Psoas muscle (tissue), 7 donors: ENCODE measurements at regions not wholly inside any gene's neighbourhood (a gene's known extent, or its start where the extent isn't known, plus 50 kb on each side); places are given as distances from the start of the nearest gene placed in this dataset.

ENCODE experiments used
- ATAC-seq, 4 donors: fragments of 200-7000 bp; cut with Tn5 transposase; one replicate each; pipeline ENCODE4 v1.9.1; 2020; ENCODE audit warnings: moderate library complexity in 3 of 4, mild to moderate bottlenecking in 2 of 4
- DNase-seq, 2 donors: peaks; one replicate each; pipeline ENCODE4 v3.0.0-alpha.2; 2020
- H3K27ac ChIP-seq: fragments of 200-600 bp; one replicate; pipeline ENCODE4 v1.8.0; 2022
- H3K27me3 ChIP-seq, 3 donors: fragments of 200-600 bp in 1 of 3; one replicate each; pipeline versions ENCODE4 v1.6.1 to v1.8.0; 2013 to 2022; ENCODE audit warnings: low read length in 2 of 3, mild to moderate bottlenecking in 2 of 3, moderate library complexity in 1 of 3; ENCODE audit not compliant: insufficient read depth in 3 of 3
- H3K36me3 ChIP-seq, 2 donors: fragments of 200-600 bp in 1 of 2; one replicate each; pipeline versions ENCODE4 v1.6.1 to v1.8.0; 2013 to 2022; ENCODE audit warnings: low read depth in 1 of 2, mild to moderate bottlenecking in 1 of 2, moderate library complexity in 1 of 2; ENCODE audit not compliant: insufficient read depth in 1 of 2
- H3K4me1 ChIP-seq: fragments of 200-600 bp; one replicate; pipeline ENCODE4 v1.8.0; 2022
- H3K4me3 ChIP-seq: fragments of 200-600 bp; one replicate; pipeline ENCODE4 v1.8.0; 2022; ENCODE audit warnings: mild to moderate bottlenecking
- H3K9me3 ChIP-seq: fragments of 200-600 bp; one replicate; pipeline ENCODE4 v1.8.0; 2022
- WGBS, 3 donors: extraction: QIAGEN DNeasy Blood & Tissue Kit; methylation state at CpG; one replicate each; pipeline versions ENCODE4 v1.1.6 to v1.1.7; 2013; 5-methylcytosine and 5-hydroxymethylcytosine counted together
- intact Hi-C, 2 donors: fragments of 100-400 bp; cut with DNase I; formaldehyde crosslinking; loops; one replicate each; pipeline versions ENCODE4 v1.11.0 to v1.14.2; 2022
- TF ChIP-seq, protein P1 (sequence below): fragments of 200-600 bp; IDR thresholded peaks from one replicate; pipeline ENCODE4 v1.8.0; 2022; ENCODE audit warnings: antibody characterized with exemption
- donor health status: healthy with polysubstance abuse.
- donor health status: DM: no; HTN: no; CAD: no; lungs with moderate emphysema.
- donor health status: Bipolar disorder and iron deficiency.
- donor health status: healthy.
- donor health status: DM: yes; HTN: yes; CAD: no.
- donor health status: DM: no; HTN: no; CAD: no.
- donor health status: DM: yes; HTN: yes; CAD: no.

- TF ChIP-seq, protein P1, sequence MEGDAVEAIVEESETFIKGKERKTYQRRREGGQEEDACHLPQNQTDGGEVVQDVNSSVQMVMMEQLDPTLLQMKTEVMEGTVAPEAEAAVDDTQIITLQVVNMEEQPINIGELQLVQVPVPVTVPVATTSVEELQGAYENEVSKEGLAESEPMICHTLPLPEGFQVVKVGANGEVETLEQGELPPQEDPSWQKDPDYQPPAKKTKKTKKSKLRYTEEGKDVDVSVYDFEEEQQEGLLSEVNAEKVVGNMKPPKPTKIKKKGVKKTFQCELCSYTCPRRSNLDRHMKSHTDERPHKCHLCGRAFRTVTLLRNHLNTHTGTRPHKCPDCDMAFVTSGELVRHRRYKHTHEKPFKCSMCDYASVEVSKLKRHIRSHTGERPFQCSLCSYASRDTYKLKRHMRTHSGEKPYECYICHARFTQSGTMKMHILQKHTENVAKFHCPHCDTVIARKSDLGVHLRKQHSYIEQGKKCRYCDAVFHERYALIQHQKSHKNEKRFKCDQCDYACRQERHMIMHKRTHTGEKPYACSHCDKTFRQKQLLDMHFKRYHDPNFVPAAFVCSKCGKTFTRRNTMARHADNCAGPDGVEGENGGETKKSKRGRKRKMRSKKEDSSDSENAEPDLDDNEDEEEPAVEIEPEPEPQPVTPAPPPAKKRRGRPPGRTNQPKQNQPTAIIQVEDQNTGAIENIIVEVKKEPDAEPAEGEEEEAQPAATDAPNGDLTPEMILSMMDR: no peak
- no peak for ATAC-seq
- no peak for DNase-seq
- Histone ChIP-seq H3K4me3 (no peak overlapping the region), H3K27ac (no peak overlapping the region), H3K9me3 (no peaks in the 10 kb centered on the region), H3K27me3 (peaks cover 0 to 2% (median 0%) of the 10 kb centered on the region in 3 donors), H3K36me3 (no peaks in the 10 kb centered on the region), H3K4me1 (no peaks in the 10 kb centered on the region)
- intact Hi-C loops: no loop called here
- 69 to 73% (median 72%) methylated on average over 5 of the region's 5 CpGs for WGBS, 3 donors
These were observed 176.1 kb downstream of the DAD1 start for GRCh38 chr14:22412926-22413411.

DNA sequence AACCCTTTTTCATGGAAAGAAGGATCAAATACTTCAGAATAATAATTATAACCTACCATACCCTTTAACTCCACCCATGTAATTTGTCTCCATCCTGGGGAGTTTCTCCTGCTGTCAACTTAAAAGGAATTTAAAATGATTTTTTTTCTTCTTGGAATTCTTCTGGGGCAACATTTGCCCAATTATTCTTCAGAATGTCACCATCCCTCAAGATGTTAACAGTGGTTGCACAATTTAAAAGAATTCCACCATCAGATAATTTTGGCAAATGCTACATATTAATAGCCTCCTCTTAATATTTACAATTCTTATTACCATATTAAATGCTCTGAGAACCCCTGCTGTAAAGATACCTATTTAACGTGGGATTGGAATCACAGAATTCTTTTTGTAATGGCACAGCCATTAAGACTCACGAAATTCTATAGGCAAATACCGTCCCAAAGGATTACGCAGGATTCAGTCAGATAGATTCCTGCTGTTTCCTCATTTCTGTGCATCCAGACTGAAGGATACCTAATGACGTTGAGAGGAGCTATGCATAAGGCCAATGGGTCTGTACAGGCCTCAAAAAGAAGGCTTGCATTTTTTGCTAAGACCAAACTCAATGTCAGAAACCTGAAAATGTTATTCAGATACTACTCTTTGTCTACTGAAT is 177.5 kb downstream of the DAD1 start:
- intact Hi-C loops: no loop called here
- Histone ChIP-seq H3K4me3 (no peak overlapping the region), H3K4me1 (no peaks in the 10 kb centered on the region), H3K27me3 (no peaks in the 10 kb centered on the region), H3K27ac (no peak overlapping the region), H3K9me3 (no peaks in the 10 kb centered on the region), H3K36me3 (no peaks in the 10 kb centered on the region)
- DNase-seq (no peak), ATAC-seq (no peak)
- TF ChIP-seq, protein P1: no peak
- 87 to 88% (median 88%) methylated on average over 5 of the region's 5 CpGs for WGBS, 3 donors

- peaks cover 0 to 4% (median 0%) of the 10 kb centered on the region in 3 donors for H3K27me3 ChIP-seq
- DNase-seq: no peak
- H3K9me3 ChIP-seq: no peaks in the 10 kb centered on the region
- TF ChIP-seq, protein P1: no peak
- intact Hi-C loops: no loop called here
- H3K4me3 ChIP-seq: no peak overlapping the region
- ATAC-seq: no peak
- no peak overlapping the region for H3K27ac ChIP-seq
- no peaks in the 10 kb centered on the region for H3K36me3 ChIP-seq
- no peaks in the 10 kb centered on the region for H3K4me1 ChIP-seq
These were observed 178.5 kb downstream of the DAD1 start for GRCh38 chr14:22410497-22410896.

DNA sequence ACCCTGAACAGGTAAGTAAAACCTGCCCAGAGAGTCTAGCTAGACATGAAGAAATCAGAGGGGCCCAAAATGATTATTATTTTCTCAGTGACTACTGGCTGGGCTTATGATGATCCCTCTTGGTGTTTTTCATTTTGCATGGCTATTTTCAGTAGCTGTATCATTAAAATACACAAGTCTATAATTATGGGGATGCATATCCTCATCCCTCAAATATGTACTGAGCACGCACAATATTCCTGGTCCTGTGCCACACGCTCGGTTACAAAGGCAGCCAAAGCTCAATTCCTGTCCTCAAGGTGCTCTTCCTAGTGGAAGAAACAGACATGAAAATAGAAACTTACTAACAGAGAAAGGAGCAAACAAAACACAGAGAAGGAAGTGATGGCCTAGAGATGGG is 180.0 kb downstream of the DAD1 start:
- Histone ChIP-seq H3K27ac (no peak overlapping the region), H3K4me3 (no peak overlapping the region), H3K27me3 (peaks cover 0 to 4% (median 0%) of the 10 kb centered on the region in 3 donors), H3K36me3 (no peaks in the 10 kb centered on the region), H3K4me1 (no peaks in the 10 kb centered on the region), H3K9me3 (no peaks in the 10 kb centered on the region)
- TF ChIP-seq, protein P1: no peak
- no peak for DNase-seq
- 62 to 84% (median 69%) methylated on average over 3 of the region's 3 CpGs for WGBS, 3 donors
- no peak for ATAC-seq
- intact Hi-C loops: no loop called here

- Histone ChIP-seq H3K27me3 (peaks cover 0 to 4% (median 0%) of the 10 kb centered on the region in 3 donors), H3K4me1 (no peaks in the 10 kb centered on the region), H3K27ac (no peak overlapping the region), H3K4me3 (no peak overlapping the region), H3K9me3 (no peaks in the 10 kb centered on the region), H3K36me3 (no peaks in the 10 kb centered on the region)
- no peak for DNase-seq
- intact Hi-C loops: no loop called here
- WGBS, 3 donors: 93 to 100% (median 97%) methylated on average over 2 of the region's 2 CpGs
- TF ChIP-seq, protein P1: no peak
- ATAC-seq: no peak
These were observed 180.5 kb downstream of the DAD1 start for GRCh38 chr14:22408547-22408946.
